ENCODE measurements at regions not wholly inside any gene's neighbourhood (a gene's known extent, or its start where the extent isn't known, plus 50 kb on each side); places are given as distances from the start of the nearest gene placed in this dataset.
"Not testable (repeated sequence)": the region's sequence is repeated elsewhere in the genome, so short reads cannot be mapped to it uniquely, and the experiment has no call there.

DNA sequence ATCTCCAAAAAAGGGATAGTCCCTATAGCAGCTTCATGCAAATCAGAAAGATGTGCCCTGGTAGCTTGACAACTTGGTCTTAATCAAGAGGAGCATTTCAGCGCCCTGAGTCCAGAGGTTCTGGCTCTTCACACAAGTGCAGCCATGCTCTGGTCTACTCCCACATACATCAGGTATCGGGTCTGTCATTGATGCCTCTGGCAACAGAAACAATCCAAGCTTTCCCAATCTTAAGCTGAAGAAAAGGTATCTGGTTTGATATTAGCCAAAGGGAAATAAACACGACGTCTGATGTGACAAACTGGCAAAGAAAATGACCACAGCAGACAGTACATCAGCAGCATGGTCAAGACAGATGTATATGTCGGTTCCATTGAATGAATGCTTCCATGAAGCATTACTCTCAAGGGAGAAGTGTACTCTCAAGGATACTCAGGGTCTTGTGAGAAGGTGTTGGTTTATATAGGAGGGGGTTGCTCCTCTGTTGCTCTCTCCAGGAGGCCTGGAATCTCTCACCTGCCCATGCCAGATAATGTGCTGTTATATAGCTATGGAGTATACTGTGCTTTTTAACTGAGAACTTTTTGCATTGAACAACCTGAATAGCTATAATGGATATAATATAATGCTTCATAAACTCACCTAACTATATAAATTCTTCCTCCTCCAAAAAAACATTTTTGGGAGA lies 879.6 kb upstream of the PCDH10 start:
- no peak for DNase-seq

DNA sequence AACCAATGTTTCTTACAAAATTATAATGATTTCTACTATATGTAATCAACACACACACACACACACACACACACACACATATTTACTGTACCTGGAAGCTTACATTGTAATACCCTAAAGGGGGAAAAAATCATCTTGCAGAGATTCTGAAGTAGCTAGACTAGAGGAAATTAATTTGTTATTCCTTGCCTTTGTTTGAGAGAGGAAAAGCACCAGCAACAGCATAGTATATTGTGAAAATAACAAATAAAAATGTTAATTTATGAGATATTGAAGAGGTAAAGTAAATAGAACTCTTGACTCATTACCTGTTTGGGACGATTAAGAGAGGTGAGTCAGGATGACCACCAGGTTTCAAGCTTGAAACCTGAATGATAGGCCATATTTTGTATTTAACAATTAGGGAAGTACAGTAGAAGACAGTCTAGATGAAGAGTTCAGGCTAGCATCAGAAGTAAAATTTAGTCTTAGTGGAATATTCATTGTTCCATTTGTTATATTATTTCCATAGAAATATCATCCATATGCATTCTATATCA lies 873.4 kb upstream of the PCDH10 start:
- DNase-seq: no peak

DNA sequence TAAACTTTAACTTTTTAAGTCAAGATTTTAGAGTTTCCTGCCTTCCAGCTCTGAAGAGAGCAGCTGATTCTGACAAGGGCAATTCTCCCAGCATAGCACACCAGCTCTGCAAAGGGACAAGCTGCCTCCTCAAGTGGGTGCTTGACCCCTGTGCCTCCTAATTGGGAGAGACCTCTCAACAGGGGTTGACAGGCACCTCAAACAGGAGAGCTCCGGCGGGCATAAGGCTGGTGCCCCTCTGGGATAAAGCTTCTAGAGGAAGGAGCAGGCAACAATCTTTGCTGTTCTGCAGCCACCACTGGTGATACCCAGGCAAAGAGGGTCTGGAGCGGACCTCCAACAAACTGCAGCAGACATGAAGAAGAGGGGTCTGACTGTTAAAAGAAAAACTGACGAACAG lies 872.9 kb upstream of the PCDH10 start:
- no peak for DNase-seq

- DNase-seq: no peak
These were observed 872.1 kb upstream of the PCDH10 start for GRCh38 chr4:132276989-132277388.

DNA sequence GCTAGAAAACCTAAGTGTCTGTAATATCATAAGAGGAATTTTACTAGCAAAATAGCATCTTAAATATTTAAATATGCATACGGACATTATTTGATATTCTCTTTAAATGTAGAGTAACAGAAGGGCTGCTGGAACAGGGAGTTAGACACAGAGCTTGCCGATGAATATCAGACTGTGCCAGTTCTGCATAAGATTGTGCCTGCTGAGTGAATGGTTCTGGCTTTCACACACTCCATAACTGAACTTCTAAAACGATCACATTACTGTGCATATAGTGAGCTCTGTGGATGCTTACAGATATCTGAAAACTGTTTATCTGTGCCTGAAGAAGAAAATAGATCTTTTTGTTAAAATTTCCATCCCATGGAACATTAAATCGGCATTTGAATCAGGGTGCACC lies 867.4 kb upstream of the PCDH10 start:
- no peak for DNase-seq

DNA sequence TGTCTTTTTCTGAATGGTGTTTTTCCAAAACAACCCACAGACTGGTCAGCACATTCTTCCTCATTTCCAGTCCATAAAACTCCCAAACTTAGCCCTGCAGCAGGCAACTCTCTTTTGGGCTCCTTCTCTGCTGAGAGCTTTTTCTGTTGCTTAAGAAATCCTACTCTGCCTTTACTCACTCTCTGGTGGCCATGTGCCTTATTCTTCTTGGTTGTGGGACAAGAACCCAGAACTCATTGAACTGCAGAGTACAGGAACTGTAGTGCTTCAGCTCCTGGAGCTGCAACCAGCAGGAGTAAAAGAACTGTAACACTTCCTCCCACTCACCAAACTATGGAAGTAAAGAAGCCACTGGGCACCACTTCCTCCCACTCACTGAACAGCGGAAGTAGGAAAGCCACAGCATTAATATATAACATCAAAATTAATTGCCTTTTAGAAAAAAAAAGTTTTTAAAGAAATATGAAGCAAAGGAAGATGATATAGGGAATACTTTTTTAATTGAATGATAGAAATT lies 864.1 kb upstream of the PCDH10 start:
- DNase-seq: no peak

DNA sequence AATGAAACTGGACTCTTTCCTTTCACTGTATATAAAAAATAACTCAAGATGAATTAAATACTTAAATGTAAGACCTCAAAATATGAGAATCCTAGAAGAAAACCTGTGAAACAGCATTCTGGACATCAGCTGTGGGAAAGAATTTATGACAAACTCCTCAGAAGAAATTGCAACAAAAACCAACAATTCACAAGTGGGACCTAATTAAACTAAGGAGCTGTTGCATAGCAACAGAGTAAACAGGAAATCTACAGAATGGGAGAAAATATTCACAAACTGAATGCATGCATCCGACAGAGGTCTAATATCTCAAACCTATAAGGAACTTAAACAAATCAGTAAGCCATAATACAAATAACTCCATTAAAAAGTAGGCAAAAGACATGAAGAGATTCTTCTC lies 851.7 kb upstream of the PCDH10 start:
- DNase-seq: no peak

DNA sequence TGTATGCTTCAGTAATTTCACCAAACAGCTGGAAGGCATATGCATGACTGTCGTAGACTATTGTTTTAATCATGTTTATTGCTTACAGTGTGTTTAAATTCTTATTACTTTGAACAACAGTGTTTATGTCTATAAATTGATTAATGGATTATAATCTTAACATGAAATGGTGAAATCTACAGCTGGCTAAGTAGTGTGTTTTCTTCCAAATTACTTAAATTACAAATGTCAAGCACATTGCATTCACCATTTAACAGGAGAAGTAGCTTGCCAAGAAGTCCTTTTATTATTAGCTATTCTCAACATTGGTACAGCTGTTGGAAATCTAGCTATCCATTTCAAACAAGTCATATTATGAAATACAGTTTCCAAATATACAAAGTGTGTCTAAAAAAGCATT lies 849.3 kb upstream of the PCDH10 start:
- DNase-seq: no peak

DNA sequence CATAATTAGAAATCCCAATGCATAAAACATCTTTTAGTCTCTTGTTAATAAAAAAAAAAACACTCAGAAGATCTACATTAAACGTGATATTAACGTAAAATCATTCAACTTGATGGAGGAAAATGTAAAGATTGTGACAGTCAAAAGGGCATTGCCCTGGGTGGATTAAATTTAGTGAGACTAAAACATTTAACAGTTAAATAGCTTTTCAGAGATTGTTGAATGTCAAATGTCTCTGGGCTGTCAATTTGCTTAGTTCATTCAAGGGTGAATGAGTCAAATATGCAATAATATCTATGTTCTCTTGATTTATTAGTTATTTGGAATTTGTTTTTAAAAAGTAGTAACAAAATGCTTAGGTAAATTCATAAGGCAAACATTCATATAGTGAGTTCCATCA lies 836.6 kb upstream of the PCDH10 start:
- no peak for DNase-seq

DNA sequence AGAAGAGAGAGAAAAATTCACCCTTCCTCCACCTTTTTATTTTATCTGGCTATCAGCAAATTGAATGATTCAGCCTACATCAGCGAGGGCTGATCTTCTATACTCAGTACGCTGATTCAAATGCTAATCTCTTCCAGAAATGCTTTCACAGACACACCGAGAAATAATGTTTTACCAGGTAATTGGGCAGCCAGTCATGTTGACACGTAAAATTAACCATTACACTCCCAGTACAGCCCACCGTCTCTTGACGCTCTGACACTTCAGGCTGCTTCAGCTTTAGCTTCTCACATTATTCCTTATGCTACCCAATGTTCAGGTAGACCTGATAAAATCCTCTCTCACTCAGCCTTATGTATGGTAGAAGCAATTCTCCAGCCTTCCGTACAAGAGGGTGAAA lies 835.2 kb upstream of the PCDH10 start:
- no peak for DNase-seq

DNA sequence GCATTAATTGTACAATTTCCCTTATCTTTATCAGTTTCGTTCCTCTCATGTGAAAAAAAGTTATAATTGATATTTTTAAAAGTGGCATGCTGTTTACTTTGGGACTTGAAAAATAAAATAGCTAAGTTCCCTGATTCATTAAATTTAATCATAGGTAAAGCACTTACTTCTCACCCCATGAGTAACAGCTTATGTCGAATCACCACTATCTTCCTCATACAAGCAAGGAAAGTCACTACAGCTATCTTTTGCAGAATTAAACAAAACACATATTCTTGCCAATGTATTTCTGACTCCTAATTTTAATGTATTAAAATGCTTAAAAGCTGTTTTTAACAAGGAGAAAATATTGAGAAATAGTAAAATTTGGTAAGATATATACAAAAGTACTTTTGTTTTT lies 832.4 kb upstream of the PCDH10 start:
- no peak for DNase-seq

DNA sequence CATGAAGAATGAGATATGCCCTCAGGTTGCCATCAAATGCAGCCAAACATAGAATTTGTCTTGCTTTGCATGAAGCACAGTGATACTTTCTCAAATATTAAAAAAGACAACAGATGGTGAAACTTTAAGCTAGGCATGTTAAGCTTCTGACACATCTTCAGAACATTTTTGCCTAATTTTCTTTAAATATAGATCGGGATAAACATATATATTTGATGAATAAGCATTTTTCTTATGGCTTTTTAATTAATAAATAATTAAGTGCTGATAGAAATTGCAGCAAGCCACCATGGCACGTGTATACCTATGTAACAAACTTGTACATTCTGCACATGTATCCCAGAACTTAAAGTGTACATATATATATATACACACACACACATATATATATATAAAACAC lies 831.2 kb upstream of the PCDH10 start:
- DNase-seq: no peak

DNA sequence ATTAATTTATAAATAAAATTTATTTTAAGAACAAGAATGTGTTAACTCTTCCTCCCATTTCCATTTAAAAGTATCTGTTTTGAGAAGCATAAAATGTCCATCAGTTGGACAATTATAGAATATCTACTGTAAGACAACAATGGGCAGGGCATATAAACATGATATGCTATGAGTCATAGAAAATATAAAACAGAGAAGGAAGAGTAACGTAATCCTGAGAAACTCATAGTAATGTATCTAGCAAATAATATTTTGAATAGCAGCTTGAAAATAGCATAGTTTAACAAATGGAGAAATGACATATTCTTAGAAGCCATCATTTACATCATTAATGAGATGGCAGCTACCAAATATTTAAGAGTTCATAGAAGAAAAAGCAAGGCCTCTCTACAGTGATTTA lies 820.3 kb upstream of the PCDH10 start:
- no peak for DNase-seq

DNA sequence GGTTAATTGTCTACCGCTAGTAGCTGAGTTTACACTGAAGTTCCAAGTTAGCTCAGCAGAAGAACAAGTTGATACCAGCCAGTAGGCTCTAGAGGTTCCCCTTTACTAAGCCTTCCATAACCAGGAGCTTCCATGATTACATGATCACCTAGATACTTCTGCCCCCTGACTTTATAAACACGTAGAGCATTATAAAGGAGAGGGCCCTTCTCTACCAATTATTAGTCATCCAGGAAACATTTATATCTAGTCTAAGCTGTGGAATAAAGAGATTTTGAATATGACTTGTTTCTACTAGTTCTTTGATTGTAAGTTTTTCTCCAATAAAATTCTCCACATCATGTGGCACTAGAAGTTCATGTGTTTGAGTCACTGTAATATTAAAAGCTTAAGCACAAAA lies 818.1 kb upstream of the PCDH10 start:
- no peak for DNase-seq

DNA sequence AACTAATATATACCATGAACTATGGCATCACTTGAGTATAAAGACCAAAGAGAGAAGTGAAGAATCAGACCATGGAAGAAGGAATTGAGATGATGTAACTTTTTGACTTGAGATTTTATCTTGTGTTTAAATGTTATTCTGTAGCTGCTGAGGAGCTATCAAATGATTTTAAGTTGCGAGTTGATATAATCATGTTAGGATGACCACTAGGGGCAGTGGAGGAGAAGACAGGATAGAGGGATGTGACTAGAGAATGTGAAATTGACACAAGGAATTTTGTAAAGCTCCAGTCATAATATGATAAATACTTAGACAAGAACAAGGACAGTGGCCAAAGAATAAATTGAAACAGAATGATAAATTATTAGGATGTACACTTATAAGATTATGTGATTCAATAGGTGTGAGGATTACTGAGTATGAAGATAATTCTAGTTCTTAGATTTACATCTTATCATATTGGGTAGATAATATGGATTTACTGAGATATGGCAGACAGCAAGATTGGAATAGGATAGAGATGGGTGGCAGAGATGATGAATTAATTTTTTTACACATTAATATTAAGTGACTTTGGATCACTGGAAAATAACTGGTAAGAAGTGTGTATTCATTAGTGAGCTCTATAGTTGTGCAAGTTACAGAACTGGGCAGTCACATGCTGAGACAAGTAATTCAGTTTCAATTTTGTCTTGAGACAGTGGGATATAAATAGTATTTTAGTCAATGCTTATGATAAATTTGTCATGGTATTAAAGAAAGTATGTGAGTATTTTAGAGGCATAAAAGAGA lies 816.0 kb upstream of the PCDH10 start:
- DNase-seq: no peak

- DNase-seq: no peak
These were observed 815.4 kb upstream of the PCDH10 start for GRCh38 chr4:132333724-132334047.

- DNase-seq: no peak
These were observed 815.0 kb upstream of the PCDH10 start for GRCh38 chr4:132334081-132334480.

DNA sequence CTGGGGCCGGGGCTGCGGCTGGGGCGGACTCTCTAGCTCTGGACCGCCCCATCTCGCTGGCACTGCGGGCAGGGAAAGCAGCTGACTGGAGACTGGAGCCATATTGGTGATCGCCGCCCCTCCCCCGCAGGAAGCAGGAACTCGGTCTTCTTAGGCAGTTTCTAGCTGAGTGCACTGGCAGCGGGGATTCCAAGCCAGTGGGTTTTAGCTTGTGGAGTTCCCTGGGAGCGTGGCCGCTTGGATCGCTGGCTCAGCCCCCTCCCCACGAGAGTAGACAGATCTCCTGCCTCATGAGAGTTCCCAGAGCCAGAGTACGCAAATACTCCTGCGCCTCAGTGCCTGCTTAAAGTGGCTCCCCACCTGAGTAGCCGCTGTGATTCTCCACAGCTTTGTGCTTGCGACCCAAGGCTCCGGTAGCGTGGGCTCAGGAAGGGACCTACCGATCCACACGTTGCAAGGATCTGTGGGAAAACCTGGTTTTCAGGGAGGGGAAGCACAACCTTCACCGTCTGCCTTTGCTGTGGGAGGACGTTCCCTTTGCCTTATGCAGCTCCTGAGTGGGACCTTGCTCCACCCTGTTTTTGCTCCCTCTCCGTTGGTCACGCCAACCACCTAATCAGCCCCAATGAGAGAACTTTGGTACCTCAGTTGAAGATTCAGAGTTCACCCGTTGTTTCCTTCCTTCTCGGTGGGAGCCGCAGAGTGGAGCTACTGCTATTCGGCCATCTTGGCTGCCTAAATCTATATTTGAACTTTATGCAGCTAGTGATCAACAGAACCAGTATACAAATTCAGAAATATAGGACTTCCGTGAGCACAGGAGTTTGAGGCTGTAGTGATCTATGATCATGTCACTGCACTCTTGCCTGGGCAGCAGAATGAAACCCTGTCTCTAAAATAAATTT lies 803.9 kb upstream of the PCDH10 start:
- DNase-seq: no peak

- DNase-seq: no peak
These were observed 803.1 kb upstream of the PCDH10 start for GRCh38 chr4:132346016-132346415.

DNA sequence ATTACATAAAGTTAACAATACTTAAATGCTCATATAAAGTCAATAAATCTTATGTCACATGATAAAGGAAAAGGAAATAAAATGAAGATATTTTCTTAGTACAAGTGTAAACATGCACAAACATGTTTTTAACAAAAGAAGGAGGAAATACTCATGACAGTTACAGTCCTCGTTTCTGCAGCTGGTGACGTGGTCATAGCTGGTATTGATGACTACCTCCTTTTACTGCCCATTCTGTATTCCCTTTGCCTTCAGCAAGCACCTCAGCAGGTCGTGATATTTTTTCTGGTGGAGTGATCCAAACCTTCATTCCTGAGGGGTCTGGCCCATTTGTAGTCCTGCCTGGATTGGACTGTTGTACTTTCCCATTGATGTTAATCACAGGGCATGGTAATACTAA lies 797.5 kb upstream of the PCDH10 start:
- DNase-seq: not testable (repeated sequence)

GRCh38 chr4:132382243-132382642 lies 766.9 kb upstream of the PCDH10 start:
- DNase-seq: no peak

GRCh38 chr4:132383571-132384199 lies 765.4 kb upstream of the PCDH10 start:
- no peak for DNase-seq

DNA sequence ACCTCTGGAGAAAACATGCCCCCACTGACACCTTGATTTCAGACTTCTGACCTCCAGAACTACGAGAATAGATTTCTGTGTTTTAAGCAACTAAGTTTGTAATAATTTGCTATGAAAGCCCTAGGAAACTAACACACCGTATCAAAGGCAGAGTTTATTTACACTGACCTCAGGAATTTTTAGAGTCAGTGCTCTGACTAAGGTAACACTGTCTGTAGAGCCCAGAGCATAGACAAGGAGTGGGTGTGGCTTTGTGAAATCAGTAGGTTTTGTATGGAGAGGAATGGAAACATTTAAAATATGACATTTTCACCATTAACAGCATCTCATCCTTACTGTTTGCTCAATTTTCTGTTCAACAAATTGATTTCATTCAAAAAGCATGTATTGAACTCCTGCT lies 764.4 kb upstream of the PCDH10 start:
- no peak for DNase-seq
